CD4-positive, alpha-beta T cell (primary cell): ENCODE measurements at regions not wholly inside any gene's neighbourhood (a gene's known extent, or its start where the extent isn't known, plus 50 kb on each side); places are given as distances from the start of the nearest gene placed in this dataset.

Source experiments
- ATAC-seq: fragments of 200-7000 bp; cut with Tn5 transposase; one replicate; pipeline ENCODE4 v1.10.0; 2022; ENCODE audit warnings: mild to moderate bottlenecking; ENCODE audit not compliant: poor library complexity
- CTCF ChIA-PET: fragments of 350-600 bp; sonication (Branson Sonifier 250); formaldehyde crosslinking; loops from one replicate; lab custom pipeline; 2021; ENCODE audit warnings: antibody characterized with exemption, inconsistent platforms; lab: Charles Lee
- POLR2A ChIA-PET: fragments of 350-600 bp; sonication (Branson Sonifier 250); formaldehyde crosslinking; loops from one replicate; lab custom pipeline; 2021; ENCODE audit warnings: antibody characterized with exemption, inconsistent platforms; lab: Charles Lee
- DNase-seq, 14 experiments: peaks; one replicate each; pipeline ENCODE4 v3.0.0-alpha.2; 2013 to 2020; ENCODE audit warnings: mixed read lengths in 2 of 14
- H3K27ac ChIP-seq, 2 donors: one replicate each; pipeline versions ENCODE4 v1.5.1 to v1.7.0; 2013; ENCODE audit warnings: low read length in 2 of 2, low read depth in 1 of 2, mild to moderate bottlenecking in 1 of 2
- H3K27me3 ChIP-seq, 2 experiments: 1 replicate in 1 of 2; 2 replicates in 1 of 2; pipeline versions ENCODE4 v1.6.1 to v1.7.0; 2013; ENCODE audit warnings: low read length in 2 of 2, control low read depth in 1 of 2, mild to moderate bottlenecking in 1 of 2, moderate library complexity in 1 of 2; ENCODE audit not compliant: insufficient read depth in 2 of 2, control insufficient read depth in 1 of 2
- H3K36me3 ChIP-seq: one replicate; pipeline ENCODE4 v1.6.1; 2013; ENCODE audit warnings: low read length, control low read depth; ENCODE audit not compliant: insufficient read depth
- H3K4me1 ChIP-seq: one replicate; pipeline ENCODE4 v1.6.1; 2013; ENCODE audit warnings: low read length, control low read depth; ENCODE audit not compliant: insufficient read depth
- H3K4me3 ChIP-seq: one replicate; pipeline ENCODE4 v1.5.1; 2013; ENCODE audit warnings: mild to moderate bottlenecking, low read length, moderate library complexity
- H3K9me3 ChIP-seq, 2 experiments: 1 replicate in 1 of 2; 2 replicates in 1 of 2; pipeline versions ENCODE4 v1.6.1 to v1.7.0; 2013; ENCODE audit warnings: low read length in 2 of 2, mild to moderate bottlenecking in 2 of 2, control low read depth in 1 of 2, moderate library complexity in 1 of 2; ENCODE audit not compliant: control insufficient read depth in 1 of 2, insufficient read depth in 1 of 2
- H3K27ac Mint-ChIP-seq: one replicate; pipeline ENCODE4 v1.8.0; 2020; ENCODE audit warnings: mixed read lengths
- H3K27me3 Mint-ChIP-seq: one replicate; pipeline ENCODE4 v1.8.0; 2021; ENCODE audit warnings: mixed read lengths
- H3K36me3 Mint-ChIP-seq: one replicate; pipeline ENCODE4 v1.8.0; 2021; ENCODE audit warnings: low read depth, mixed read lengths
- H3K4me1 Mint-ChIP-seq: one replicate; pipeline ENCODE4 v1.8.0; 2021; ENCODE audit warnings: low read depth, mixed read lengths
- H3K4me3 Mint-ChIP-seq: one replicate; pipeline ENCODE4 v1.8.0; 2020; ENCODE audit warnings: mild to moderate bottlenecking, mixed read lengths
- H3K9me3 Mint-ChIP-seq: one replicate; pipeline ENCODE4 v1.8.0; 2020; ENCODE audit warnings: mixed read lengths
- CTCF ChIP-seq: fragments of 200-600 bp; IDR thresholded peaks from one replicate; pipeline ENCODE4 v1.8.0; 2022; ENCODE audit warnings: antibody characterized with exemption, mild to moderate bottlenecking
- intact Hi-C, 2 experiments: fragments of 100-400 bp; cut with DNase I in 1 of 2; cut with micrococcal nuclease in 1 of 2; formaldehyde crosslinking; loops; one replicate each; pipeline versions ENCODE4 v1.15.1 to v1.9.0; 2023 to 2025; cut with DNase I, micrococcal nuclease

DNA sequence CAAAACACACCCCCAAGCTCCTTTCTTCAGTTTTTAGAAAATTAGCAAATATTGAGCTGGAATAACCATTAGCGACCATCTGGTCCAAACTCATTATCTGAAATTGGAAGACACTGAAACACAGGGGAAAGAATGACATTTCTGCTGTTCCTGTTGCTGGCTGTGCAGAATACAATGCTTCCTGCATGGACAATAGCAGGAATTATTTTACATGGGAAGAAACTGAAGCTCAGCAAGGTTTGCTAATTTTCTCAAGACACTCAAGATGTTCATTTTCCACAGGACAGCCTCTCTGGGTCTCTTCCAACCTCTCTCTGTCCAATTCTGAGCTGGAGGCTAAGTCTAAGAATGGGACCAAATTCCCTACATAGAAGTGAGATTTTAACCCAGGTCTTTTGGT lies 81.9 kb upstream of the TNS3 start:
- Histone ChIP-seq H3K27ac (no peak overlapping the region), H3K9me3 (peaks cover 0 to 10% of the 10 kb centered on the region in 2 experiments), H3K4me1 (no peaks in the 10 kb centered on the region), H3K27me3 (no peaks in the 10 kb centered on the region), H3K4me3 (no peak overlapping the region), H3K36me3 (no peaks in the 10 kb centered on the region)
- H3K4me1 Mint-ChIP-seq: no peaks in the 10 kb centered on the region
- no peak for TF ChIP-seq CTCF
- POLR2A ChIA-PET: no interaction called here
- CTCF ChIA-PET: no interaction called here
- H3K9me3 Mint-ChIP-seq: no peaks in the 10 kb centered on the region
- no peak overlapping the region for H3K4me3 Mint-ChIP-seq
- no peaks in the 10 kb centered on the region for H3K36me3 Mint-ChIP-seq
- ATAC-seq: no peak
- H3K27me3 Mint-ChIP-seq: no peaks in the 10 kb centered on the region
- DNase-seq: no peak
- no peak overlapping the region for H3K27ac Mint-ChIP-seq
- intact Hi-C loops: no loop called here

DNA sequence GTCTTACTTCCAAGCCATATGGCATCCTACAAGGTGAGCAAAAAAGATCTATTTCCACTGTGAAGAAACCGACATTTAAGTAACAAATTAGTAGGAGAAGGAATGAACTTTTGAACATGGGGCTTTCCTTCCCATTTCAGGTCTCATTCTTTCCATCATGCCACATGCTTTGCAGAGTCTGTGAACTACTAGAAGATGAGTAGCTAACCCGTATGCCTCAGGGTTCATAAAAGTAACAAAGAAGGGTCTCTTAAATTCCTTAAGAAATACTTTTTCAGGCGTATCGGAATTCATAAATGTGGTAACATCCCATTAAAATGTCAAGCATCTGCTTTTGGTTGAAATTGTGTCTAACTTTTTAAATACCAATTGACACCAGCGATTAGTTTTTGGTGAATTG lies 81.3 kb upstream of the TNS3 start:
- ATAC-seq: no peak
- CTCF ChIA-PET: no interaction called here
- H3K27ac Mint-ChIP-seq: no peak overlapping the region

DNA sequence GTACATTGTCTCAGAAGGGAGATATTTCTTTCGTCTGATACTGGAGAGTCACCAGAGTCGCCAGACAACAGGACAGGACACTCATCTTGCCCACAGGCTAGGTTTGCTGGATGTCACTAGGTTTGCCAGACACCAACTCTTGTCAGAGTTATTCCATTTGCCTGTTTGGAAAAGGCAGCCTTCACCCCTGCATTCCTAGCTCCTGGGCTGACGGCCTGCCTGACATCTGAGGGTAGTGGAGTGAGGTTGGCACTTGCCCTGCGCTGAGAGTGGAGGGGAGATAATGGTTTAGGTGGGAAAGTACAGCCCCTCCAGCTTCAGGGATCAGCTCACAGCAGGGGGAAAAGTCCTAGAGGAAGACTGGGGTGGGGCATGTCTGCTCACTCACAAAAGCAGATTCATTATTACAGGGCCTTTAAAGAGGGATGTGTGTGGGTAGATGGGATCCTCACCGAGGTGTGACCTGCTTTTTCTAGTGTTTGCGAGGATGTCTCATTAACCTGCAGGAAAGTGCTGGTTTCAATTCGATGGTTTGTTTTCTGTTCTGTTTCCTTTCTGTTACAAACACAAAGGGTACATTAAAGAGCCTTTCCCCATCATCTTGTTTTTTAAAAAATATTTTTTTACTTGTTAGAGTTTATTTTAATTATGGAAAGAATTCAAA lies 79.3 kb upstream of the TNS3 start:
- no peak for ATAC-seq
- intact Hi-C loops: no loop called here
- Mint-ChIP-seq H3K4me3 (no peak overlapping the region), H3K9me3 (no peaks in the 10 kb centered on the region), H3K36me3 (no peaks in the 10 kb centered on the region), H3K27ac (no peak overlapping the region), H3K27me3 (no peaks in the 10 kb centered on the region), H3K4me1 (no peaks in the 10 kb centered on the region)
- H3K27ac ChIP-seq: no peak overlapping the region
- no peaks in the 10 kb centered on the region for H3K27me3 ChIP-seq
- H3K4me1 ChIP-seq: no peaks in the 10 kb centered on the region
- peaks cover 0 to 7% of the 10 kb centered on the region in 2 experiments for H3K9me3 ChIP-seq
- TF ChIP-seq CTCF: no peak
- POLR2A ChIA-PET: no interaction called here
- H3K4me3 ChIP-seq: no peak overlapping the region
- CTCF ChIA-PET: no interaction called here
- H3K36me3 ChIP-seq: no peaks in the 10 kb centered on the region
- DNase-seq: no peak

More for the DNA sequence above, 81.3 kb upstream of the TNS3 start:
- Histone ChIP-seq H3K36me3 (no peaks in the 10 kb centered on the region), H3K27ac (no peak overlapping the region), H3K9me3 (peaks cover 0 to 10% of the 10 kb centered on the region in 2 experiments), H3K27me3 (no peaks in the 10 kb centered on the region), H3K4me3 (no peak overlapping the region), H3K4me1 (no peaks in the 10 kb centered on the region)
- no peak for DNase-seq
- POLR2A ChIA-PET: no interaction called here
- Mint-ChIP-seq H3K27me3 (no peaks in the 10 kb centered on the region), H3K36me3 (no peaks in the 10 kb centered on the region), H3K9me3 (no peaks in the 10 kb centered on the region), H3K4me3 (no peak overlapping the region), H3K4me1 (no peaks in the 10 kb centered on the region)
- intact Hi-C loops: no loop called here
- no peak for TF ChIP-seq CTCF
